ENCODE measurements at regions not wholly inside any gene's neighbourhood (a gene's known extent, or its start where the extent isn't known, plus 50 kb on each side); places are given as distances from the start of the nearest gene placed in this dataset.

- no peak for TF ChIP-seq CTCF (IDR thresholded peaks at IDR 0.05; ENCODE audit: insufficient read depth, low read depth, low read length)
- TF ChIP-seq EZH2 (IDR thresholded peaks at IDR 0.05; ENCODE audit: insufficient read depth, low read length), result no peak
These were observed 114.5 kb downstream of the ZNF330 start for GRCh38 chr4:141335166-141335565.
